WTC11 (cell line): ENCODE measurements at regions not wholly inside any gene's neighbourhood (a gene's known extent, or its start where the extent isn't known, plus 50 kb on each side); places are given as distances from the start of the nearest gene placed in this dataset.
"Not testable (repeated sequence)": the region's sequence is repeated elsewhere in the genome, so short reads cannot be mapped to it uniquely, and the experiment has no call there.

Experiments used
- AR ChIP-seq: fragments of 250-450 bp; sonication (Bioruptor Pico); IDR thresholded peaks from 2 replicates; pipeline ENCODE4 v1.9.0; 2021; ENCODE audit warnings: mild to moderate bottlenecking
- ATF1 ChIP-seq: sonication (generic); formaldehyde crosslinking; IDR thresholded peaks from 2 replicates; pipeline ENCODE4 v1.8.1; 2023; ENCODE audit warnings: mild to moderate bottlenecking, moderate library complexity, missing genetic modification reagents
- ATF3 ChIP-seq: sonication (generic); formaldehyde crosslinking; conservative IDR thresholded peaks from 2 replicates; pipeline ENCODE4 v1.8.1; 2022; ENCODE audit warnings: mild to moderate bottlenecking, missing genetic modification reagents
- CTCF ChIP-seq: fragments of 200-600 bp; IDR thresholded peaks from 2 replicates; pipeline ENCODE4 v1.8.0; 2022; ENCODE audit warnings: antibody characterized with exemption
- E2F4 ChIP-seq: sonication (generic); formaldehyde crosslinking; IDR thresholded peaks from 2 replicates; pipeline ENCODE4 v1.8.1; 2022; ENCODE audit warnings: low read depth, mild to moderate bottlenecking, moderate library complexity, missing genetic modification reagents, borderline replicate concordance
- IRF2 ChIP-seq: sonication (generic); formaldehyde crosslinking; IDR thresholded peaks from 2 replicates; pipeline ENCODE4 v1.8.0; 2022; ENCODE audit warnings: low read depth, missing genetic modification reagents, borderline replicate concordance
- KAT7 ChIP-seq: sonication (generic); formaldehyde crosslinking; IDR thresholded peaks from 2 replicates; pipeline ENCODE4 v1.8.1; 2023; ENCODE audit warnings: missing genetic modification reagents, mild to moderate bottlenecking, borderline replicate concordance
- MAX ChIP-seq: sonication (generic); formaldehyde crosslinking; IDR thresholded peaks from 2 replicates; pipeline ENCODE4 v1.8.0; 2022; ENCODE audit warnings: mild to moderate bottlenecking, missing genetic modification reagents
- SMAD4 ChIP-seq: sonication (generic); formaldehyde crosslinking; IDR thresholded peaks from 2 replicates; pipeline ENCODE4 v1.8.0; 2022; ENCODE audit warnings: mild to moderate bottlenecking, missing genetic modification reagents
- SP1 ChIP-seq: sonication (generic); formaldehyde crosslinking; conservative IDR thresholded peaks from 2 replicates; pipeline ENCODE4 v1.8.1; 2022; ENCODE audit warnings: missing genetic modification reagents
- USF2 ChIP-seq: sonication (generic); formaldehyde crosslinking; IDR thresholded peaks from 2 replicates; pipeline ENCODE4 v1.8.1; 2023; ENCODE audit warnings: mild to moderate bottlenecking, missing genetic modification reagents, moderate library complexity
- ZBTB21 ChIP-seq: sonication (generic); formaldehyde crosslinking; IDR thresholded peaks from 2 replicates; pipeline ENCODE4 v1.8.1; 2023; ENCODE audit warnings: mild to moderate bottlenecking, missing genetic modification reagents, borderline replicate concordance
- ZNF423 ChIP-seq: fragments of 250-450 bp; sonication (Bioruptor Pico); IDR thresholded peaks from 2 replicates; pipeline ENCODE4 v2.1.2; 2022; ENCODE audit warnings: mild to moderate bottlenecking, moderate library complexity
- ZNF671 ChIP-seq: fragments of 250-450 bp; sonication (Bioruptor Pico); IDR thresholded peaks from 2 replicates; pipeline ENCODE4 v1.8.0; 2021; ENCODE audit warnings: mild to moderate bottlenecking

- TF ChIP-seq CTCF; AR (CRISPR knock-in tag); SMAD4 (CRISPR knock-in tag); ATF3 (CRISPR knock-in tag); SP1 (CRISPR knock-in tag); E2F4 (CRISPR knock-in tag); USF2 (CRISPR knock-in tag); ZNF423 (CRISPR knock-in tag); KAT7; ZBTB21 (CRISPR knock-in tag); IRF2 (CRISPR knock-in tag); ATF1 (CRISPR knock-in tag); MAX (CRISPR knock-in tag); ZNF671 (CRISPR knock-in tag): not testable (repeated sequence)
Measured at GRCh38 chr10:27354643-27355270, 114.2 kb upstream of the ACBD5 start.
